Heart right ventricle (tissue), 16 donors: ENCODE measurements at regions not wholly inside any gene's neighbourhood (a gene's known extent, or its start where the extent isn't known, plus 50 kb on each side); places are given as distances from the start of the nearest gene placed in this dataset.

Experiments used
- ATAC-seq, 8 donors: fragments of 200-7000 bp; cut with Tn5 transposase; one replicate each; pipeline ENCODE4 v1.9.1; 2020; ENCODE audit warnings: mild to moderate bottlenecking in 8 of 8, moderate library complexity in 8 of 8, moderate number of reproducible peaks in 1 of 8
- DNase-seq, 2 donors: peaks; one replicate each; pipeline ENCODE4 v3.0.0-alpha.2; 2020
- H3K27ac ChIP-seq, 10 donors: fragments of 200-600 bp; sonication (generic) in 2 of 10; one replicate each; pipeline versions ENCODE4 v1.5.0 to v1.8.0; 2020 to 2022; ENCODE audit warnings: mild to moderate bottlenecking in 3 of 10
- H3K27me3 ChIP-seq, 7 donors: fragments of 200-600 bp; one replicate each; pipeline ENCODE4 v1.8.0; 2021 to 2022; ENCODE audit warnings: mild to moderate bottlenecking in 2 of 7
- H3K36me3 ChIP-seq, 9 donors: fragments of 200-600 bp; sonication (generic) in 1 of 9; one replicate each; pipeline versions ENCODE4 v1.5.0 to v1.8.0; 2020 to 2022; ENCODE audit warnings: mild to moderate bottlenecking in 2 of 9
- H3K4me1 ChIP-seq, 9 donors: fragments of 200-600 bp; sonication (generic) in 1 of 9; one replicate each; pipeline versions ENCODE4 v1.5.0 to v1.8.0; 2020 to 2022; ENCODE audit warnings: mild to moderate bottlenecking in 4 of 9
- H3K4me3 ChIP-seq, 10 donors: fragments of 200-600 bp; sonication (generic) in 2 of 10; one replicate each; pipeline versions ENCODE4 v1.5.0 to v1.8.0; 2020 to 2022; ENCODE audit warnings: mild to moderate bottlenecking in 7 of 10, moderate library complexity in 2 of 10
- H3K9me3 ChIP-seq, 11 donors: fragments of 200-600 bp in 10 of 11; sonication (generic) in 2 of 11; one replicate each; pipeline versions ENCODE4 v1.5.0 to v1.8.0; 2013 to 2022; ENCODE audit warnings: mild to moderate bottlenecking in 2 of 11, control low read depth in 1 of 11, moderate library complexity in 1 of 11
- WGBS, 2 donors: extraction: QIAGEN DNeasy Blood & Tissue Kit; methylation state at CpG; one replicate each; pipeline ENCODE4 v1.1.7; 2013; ENCODE audit warnings: inconsistent platforms in 1 of 2; 5-methylcytosine and 5-hydroxymethylcytosine counted together
- intact Hi-C, 10 donors: fragments of 100-400 bp; cut with DNase I; formaldehyde crosslinking; loops; one replicate each; pipeline versions ENCODE4 v1.11.1 to v1.14.2; 2022
- TF ChIP-seq, protein P1 (sequence below), 9 donors: fragments of 200-600 bp; sonication (generic) in 2 of 9; IDR thresholded peaks; one replicate each; pipeline versions ENCODE4 v1.5.0 to v1.8.0; 2021 to 2022; ENCODE audit warnings: antibody characterized with exemption in 9 of 9, mild to moderate bottlenecking in 5 of 9, moderate library complexity in 1 of 9
- donor health status: Arrhythmogenic right ventricular cardiomyopathy.
- donor health status: ischemic (EF 13 %, LVEDD 7.1; RV severe dilation, severe dysfunction).
- donor health status: healthy with polysubstance abuse.
- donor health status: DM: no; HTN: yes; CAD: no.
- donor health status: DM: no; HTN: no; CAD: no.
- donor health status: ischemic (EF 25% LVEDD 6.9; RV normal size, moderate dysfunction).
- donor health status: ischemic (EF 25% LVEDD 5.7; RV mildly dilated, moderate dysfunction).
- donor health status: healthy.
- donor health status: DM: yes; HTN: yes; CAD: no.
- donor health status: Ischemic cardiomyopathy.
- donor health status: ischemic (EF 35%, LVEDD 5.7; RV mildly dilated, moderate dysfunction).
- donor health status: nonischemic (EF 11% LVEDD 7.7; RV severe dilation, severe dysfunction).
- donor health status: DM: yes; HTN: yes; CAD: no.
- donor health status: PGD.
- donor health status: ischemic (EF 29% LVEDD 5.4; RV normal size, mild dysfunction).
- donor health status: nonischemic (EF 23%, LVEDD 6.1; RV moderate dilation, normal function).

DNA sequence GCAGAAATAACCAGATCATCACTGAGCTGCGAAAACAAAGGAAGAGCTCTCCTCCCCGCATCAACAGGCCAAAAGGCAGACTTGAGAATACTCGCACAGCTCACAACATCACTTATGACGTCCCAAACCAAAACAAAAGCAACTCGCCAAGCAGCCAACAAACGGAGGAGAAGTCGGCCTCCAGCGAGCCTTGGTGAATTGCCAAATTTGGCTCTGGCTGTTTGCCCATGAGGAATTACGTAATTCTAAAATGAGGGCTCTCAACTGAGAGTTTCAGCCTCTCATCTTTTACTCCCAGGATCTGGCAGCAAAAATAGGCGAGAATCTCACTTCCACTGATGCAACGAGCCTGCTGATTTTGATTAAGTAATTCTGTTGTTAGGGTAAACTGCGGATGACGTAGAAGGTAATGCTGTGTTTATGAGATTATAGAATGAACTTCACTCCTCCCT, 51.7 kb upstream of the SEMA6A start:
- intact Hi-C loops, result loop anchor here in 1 of 10 donors (5.0 kb wide), 1 partner anchor 49 kb away; no protein-coding TSS in a partner anchor
- H3K9me3 ChIP-seq, result no peaks in the 10 kb centered on the region
- peak overlapping the region in 4 of 10 donors; percentile 14 to 26 (median 24) for H3K4me3 ChIP-seq
- H3K36me3 ChIP-seq, result no peaks in the 10 kb centered on the region
- H3K27me3 ChIP-seq, result no peaks in the 10 kb centered on the region
- 4 to 26% methylated on average over 13 of the region's 13 CpGs for WGBS, 2 donors
- peak overlapping the region in 9 of 10 donors; percentile 19 to 80 (median 47) for H3K27ac ChIP-seq
- ATAC-seq (peak; percentile 71 to 97 (median 92)), DNase-seq (peak; percentile 55 to 92)
- TF ChIP-seq, protein P1, sequence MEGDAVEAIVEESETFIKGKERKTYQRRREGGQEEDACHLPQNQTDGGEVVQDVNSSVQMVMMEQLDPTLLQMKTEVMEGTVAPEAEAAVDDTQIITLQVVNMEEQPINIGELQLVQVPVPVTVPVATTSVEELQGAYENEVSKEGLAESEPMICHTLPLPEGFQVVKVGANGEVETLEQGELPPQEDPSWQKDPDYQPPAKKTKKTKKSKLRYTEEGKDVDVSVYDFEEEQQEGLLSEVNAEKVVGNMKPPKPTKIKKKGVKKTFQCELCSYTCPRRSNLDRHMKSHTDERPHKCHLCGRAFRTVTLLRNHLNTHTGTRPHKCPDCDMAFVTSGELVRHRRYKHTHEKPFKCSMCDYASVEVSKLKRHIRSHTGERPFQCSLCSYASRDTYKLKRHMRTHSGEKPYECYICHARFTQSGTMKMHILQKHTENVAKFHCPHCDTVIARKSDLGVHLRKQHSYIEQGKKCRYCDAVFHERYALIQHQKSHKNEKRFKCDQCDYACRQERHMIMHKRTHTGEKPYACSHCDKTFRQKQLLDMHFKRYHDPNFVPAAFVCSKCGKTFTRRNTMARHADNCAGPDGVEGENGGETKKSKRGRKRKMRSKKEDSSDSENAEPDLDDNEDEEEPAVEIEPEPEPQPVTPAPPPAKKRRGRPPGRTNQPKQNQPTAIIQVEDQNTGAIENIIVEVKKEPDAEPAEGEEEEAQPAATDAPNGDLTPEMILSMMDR (IDR thresholded peaks at IDR 0.05), result no peak
- H3K4me1 ChIP-seq, result peaks cover 0 to 19% (median 12%) of the 10 kb centered on the region in 9 donors
